ENCODE measurements at regions not wholly inside any gene's neighbourhood (a gene's known extent, or its start where the extent isn't known, plus 50 kb on each side); places are given as distances from the start of the nearest gene placed in this dataset.

GRCh38 chr2:182592691-182593393 is 123.2 kb upstream of the DNAJC10 start:
- H3K4me3 ChIP-seq: no peak overlapping the region
- WGBS, 2 donors: 86 to 90% methylated on average over 4 of the region's 4 CpGs
- H3K36me3 ChIP-seq: no peaks in the 10 kb centered on the region
- no peak for TF ChIP-seq EP300 (IDR thresholded peaks at IDR 0.05)
- TF ChIP-seq POLR2AphosphoS5 (IDR thresholded peaks at IDR 0.05): no peak
- no peak for TF ChIP-seq CTCF (IDR thresholded peaks at IDR 0.05)
- no peak for TF ChIP-seq POLR2A (IDR thresholded peaks at IDR 0.05)
- H3K4me1 ChIP-seq: no peaks in the 10 kb centered on the region
- H3K27ac ChIP-seq: no peak overlapping the region
- no peak for DNase-seq
- H3K9me3 ChIP-seq: no peaks in the 10 kb centered on the region
- intact Hi-C loops (cut with DNase I): no loop called here
- no peaks in the 10 kb centered on the region for H3K27me3 ChIP-seq

GRCh38 chr2:182593394-182593975 is 122.6 kb upstream of the DNAJC10 start:
- WGBS, 2 donors: 60 to 63% methylated on average over 3 of the region's 3 CpGs
- no peak for DNase-seq
- Histone ChIP-seq H3K36me3 (no peaks in the 10 kb centered on the region), H3K9me3 (no peaks in the 10 kb centered on the region), H3K27me3 (no peaks in the 10 kb centered on the region), H3K4me3 (no peak overlapping the region), H3K27ac (no peak overlapping the region), H3K4me1 (no peaks in the 10 kb centered on the region)
- intact Hi-C loops (cut with DNase I): no loop called here
- no peak for TF ChIP-seq POLR2A (IDR thresholded peaks at IDR 0.05)
- no peak for TF ChIP-seq EP300 (IDR thresholded peaks at IDR 0.05)
- TF ChIP-seq CTCF (IDR thresholded peaks at IDR 0.05): no peak
- TF ChIP-seq POLR2AphosphoS5 (IDR thresholded peaks at IDR 0.05): no peak

- Histone ChIP-seq H3K4me1 (no peaks in the 10 kb centered on the region), H3K36me3 (no peaks in the 10 kb centered on the region), H3K27ac (no peak overlapping the region), H3K27me3 (no peaks in the 10 kb centered on the region), H3K4me3 (no peak overlapping the region), H3K9me3 (no peaks in the 10 kb centered on the region)
- 91 to 94% methylated on average over 1 of the region's 1 CpG for WGBS, 2 donors
- intact Hi-C loops (cut with DNase I): no loop called here
- DNase-seq: no peak
- TF ChIP-seq POLR2AphosphoS5 (IDR thresholded peaks at IDR 0.05): no peak
- no peak for TF ChIP-seq CTCF (IDR thresholded peaks at IDR 0.05)
- TF ChIP-seq EP300 (IDR thresholded peaks at IDR 0.05): no peak
Observed at GRCh38 chr2:182594286-182594685, 121.8 kb upstream of the DNAJC10 start.

- intact Hi-C loops (cut with DNase I): no loop called here
- no peaks in the 10 kb centered on the region for H3K4me1 ChIP-seq
- 87 to 89% methylated on average over 2 of the region's 2 CpGs for WGBS, 2 donors
- H3K36me3 ChIP-seq: no peaks in the 10 kb centered on the region
- no peak overlapping the region for H3K4me3 ChIP-seq
- H3K27me3 ChIP-seq: no peaks in the 10 kb centered on the region
- TF ChIP-seq POLR2A (IDR thresholded peaks at IDR 0.05) (no peak), EP300 (IDR thresholded peaks at IDR 0.05) (no peak), CTCF (IDR thresholded peaks at IDR 0.05) (no peak), POLR2AphosphoS5 (IDR thresholded peaks at IDR 0.05) (no peak)
- H3K9me3 ChIP-seq: no peaks in the 10 kb centered on the region
- DNase-seq: no peak
- H3K27ac ChIP-seq: no peak overlapping the region
Observed at GRCh38 chr2:182595650-182596049, 120.4 kb upstream of the DNAJC10 start.

All from sigmoid colon (tissue), 6 donors.